SKM-1 (cell line): ENCODE measurements at regions not wholly inside any gene's neighbourhood (a gene's known extent, or its start where the extent isn't known, plus 50 kb on each side); places are given as distances from the start of the nearest gene placed in this dataset.

ENCODE experiments used
- DNase-seq: peaks from one replicate; lab custom pipeline; 2025; ENCODE audit not compliant: unreplicated experiment; lab: John Stamatoyannopoulos, UW

- no peak for DNase-seq
Measured at GRCh38 chr3:16050641-16051467, 123.6 kb upstream of the GALNT15 start.

- DNase-seq, result no peak
Measured at GRCh38 chr3:16051691-16052090, 122.8 kb upstream of the GALNT15 start.

GRCh38 chr3:16052964-16053363, 121.5 kb upstream of the GALNT15 start:
- no peak for DNase-seq

GRCh38 chr3:16053794-16054193, 120.7 kb upstream of the GALNT15 start:
- no peak for DNase-seq

- no peak for DNase-seq
Measured at GRCh38 chr3:16055606-16056211, 118.8 kb upstream of the GALNT15 start.

- no peak for DNase-seq
Measured at GRCh38 chr3:16056217-16056616, 118.3 kb upstream of the GALNT15 start.

- DNase-seq, result no peak
Measured at GRCh38 chr3:16058521-16058920, 116.0 kb upstream of the GALNT15 start.

- DNase-seq, result no peak
Measured at GRCh38 chr3:16059081-16059537, 115.4 kb upstream of the GALNT15 start.

- no peak for DNase-seq
Measured at GRCh38 chr3:16059711-16060357, 114.6 kb upstream of the GALNT15 start.

- DNase-seq, result no peak
Measured at GRCh38 chr3:16060358-16060852, 114.1 kb upstream of the GALNT15 start.

- no peak for DNase-seq
Measured at GRCh38 chr3:16060945-16061344, 113.5 kb upstream of the GALNT15 start.

GRCh38 chr3:16061491-16061890, 113.0 kb upstream of the GALNT15 start:
- no peak for DNase-seq

GRCh38 chr3:16063603-16064002, 110.9 kb upstream of the GALNT15 start:
- no peak for DNase-seq

GRCh38 chr3:16064642-16065414, 109.7 kb upstream of the GALNT15 start:
- no peak for DNase-seq

- no peak for DNase-seq
Measured at GRCh38 chr3:16066545-16066944, 107.9 kb upstream of the GALNT15 start.

GRCh38 chr3:16066975-16067374, 107.5 kb upstream of the GALNT15 start:
- DNase-seq, result no peak

GRCh38 chr3:16067837-16068471, 106.5 kb upstream of the GALNT15 start:
- DNase-seq, result no peak

- no peak for DNase-seq
Measured at GRCh38 chr3:16069149-16069922, 105.1 kb upstream of the GALNT15 start.

GRCh38 chr3:16070707-16071106, 103.8 kb upstream of the GALNT15 start:
- no peak for DNase-seq

- DNase-seq, result no peak
Measured at GRCh38 chr3:16071206-16071605, 103.3 kb upstream of the GALNT15 start.
